ENCODE measurements at regions not wholly inside any gene's neighbourhood (a gene's known extent, or its start where the extent isn't known, plus 50 kb on each side); places are given as distances from the start of the nearest gene placed in this dataset.

- ATAC-seq (no peak), DNase-seq (no peak)
- Histone ChIP-seq H3K4me1 (no peaks in the 10 kb centered on the region), H3K9me3 (no peaks in the 10 kb centered on the region), H3K36me3 (no peaks in the 10 kb centered on the region), H3K27me3 (no peaks in the 10 kb centered on the region), H3K4me3 (no peak overlapping the region), H3K27ac (no peak overlapping the region)
- TF ChIP-seq CTCF (IDR thresholded peaks at IDR 0.05 in 4 of 5, conservative IDR thresholded peaks at IDR 0.05 in 1 of 5) (no peak), POLR2A (IDR thresholded peaks at IDR 0.05) (no peak)
- in situ Hi-C loops (cut with MboI; ENCODE audit: low sequenced_read_pairs in 4 of 4): no loop called here
- intact Hi-C loops (cut with DNase I; ENCODE audit: low total_unique reads): no loop called here
Measured at GRCh38 chr11:23956586-23956985, 540.3 kb upstream of the LUZP2 start.

GRCh38 chr11:23957314-23957713 lies 539.5 kb upstream of the LUZP2 start:
- in situ Hi-C loops (cut with MboI; ENCODE audit: low sequenced_read_pairs in 4 of 4): no loop called here
- no peak for ATAC-seq
- Histone ChIP-seq H3K27me3 (no peaks in the 10 kb centered on the region), H3K9me3 (no peaks in the 10 kb centered on the region), H3K4me1 (no peaks in the 10 kb centered on the region), H3K4me3 (no peak overlapping the region), H3K27ac (no peak overlapping the region), H3K36me3 (no peaks in the 10 kb centered on the region)
- no peak for TF ChIP-seq CTCF (IDR thresholded peaks at IDR 0.05 in 4 of 5, conservative IDR thresholded peaks at IDR 0.05 in 1 of 5)
- TF ChIP-seq POLR2A (IDR thresholded peaks at IDR 0.05): no peak
- no peak for DNase-seq
- intact Hi-C loops (cut with DNase I; ENCODE audit: low total_unique reads): no loop called here

- DNase-seq (no peak), ATAC-seq (no peak)
- Histone ChIP-seq H3K27me3 (no peaks in the 10 kb centered on the region), H3K36me3 (no peaks in the 10 kb centered on the region), H3K27ac (no peak overlapping the region), H3K4me1 (no peaks in the 10 kb centered on the region), H3K9me3 (no peaks in the 10 kb centered on the region), H3K4me3 (no peak overlapping the region)
- TF ChIP-seq POLR2A (IDR thresholded peaks at IDR 0.05) (no peak), CTCF (IDR thresholded peaks at IDR 0.05 in 4 of 5, conservative IDR thresholded peaks at IDR 0.05 in 1 of 5) (no peak)
- intact Hi-C loops (cut with DNase I; ENCODE audit: low total_unique reads) (no loop called here), in situ Hi-C loops (cut with MboI; ENCODE audit: low sequenced_read_pairs in 4 of 4) (no loop called here)
Measured at GRCh38 chr11:23959462-23959861, 537.4 kb upstream of the LUZP2 start.

GRCh38 chr11:23961503-23962338 lies 535.1 kb upstream of the LUZP2 start:
- Histone ChIP-seq H3K9me3 (no peaks in the 10 kb centered on the region), H3K27me3 (no peaks in the 10 kb centered on the region), H3K27ac (no peak overlapping the region), H3K4me1 (no peaks in the 10 kb centered on the region), H3K36me3 (no peaks in the 10 kb centered on the region), H3K4me3 (no peak overlapping the region)
- intact Hi-C loops (cut with DNase I; ENCODE audit: low total_unique reads) (no loop called here), in situ Hi-C loops (cut with MboI; ENCODE audit: low sequenced_read_pairs in 4 of 4) (no loop called here)
- ATAC-seq (no peak), DNase-seq (no peak)
- TF ChIP-seq CTCF (IDR thresholded peaks at IDR 0.05 in 4 of 5, conservative IDR thresholded peaks at IDR 0.05 in 1 of 5) (no peak), POLR2A (IDR thresholded peaks at IDR 0.05) (no peak)

- TF ChIP-seq CTCF (IDR thresholded peaks at IDR 0.05 in 4 of 5, conservative IDR thresholded peaks at IDR 0.05 in 1 of 5) (no peak), POLR2A (IDR thresholded peaks at IDR 0.05) (no peak)
Measured at GRCh38 chr11:23973244-23973643, 523.6 kb upstream of the LUZP2 start.

More at GRCh38 chr11:23973244-23973643, 523.6 kb upstream of the LUZP2 start:
- no peak overlapping the region for H3K4me3 ChIP-seq
- DNase-seq: no peak
- no peaks in the 10 kb centered on the region for H3K27me3 ChIP-seq
- H3K27ac ChIP-seq: no peak overlapping the region
- in situ Hi-C loops (cut with MboI; ENCODE audit: low sequenced_read_pairs in 4 of 4) (no loop called here), intact Hi-C loops (cut with DNase I; ENCODE audit: low total_unique reads) (no loop called here)
- no peaks in the 10 kb centered on the region for H3K4me1 ChIP-seq
- no peaks in the 10 kb centered on the region for H3K9me3 ChIP-seq
- H3K36me3 ChIP-seq: no peaks in the 10 kb centered on the region
- ATAC-seq: no peak
